ENCODE measurements at regions not wholly inside any gene's neighbourhood (a gene's known extent, or its start where the extent isn't known, plus 50 kb on each side); places are given as distances from the start of the nearest gene placed in this dataset.

GRCh38 chr3:44031387-44032380 is 210.0 kb upstream of the TOPAZ1 start:
- no peaks in the 10 kb centered on the region for H4K20me1 ChIP-seq (ENCODE audit: control insufficient read depth, extremely low read depth, insufficient read depth, low read length)

GRCh38 chr3:44032487-44032886 is 209.2 kb upstream of the TOPAZ1 start:
- dilution Hi-C loops (cut with MboI; ENCODE audit: extremely low pct_ligation_motif_present, low sequenced_read_pairs), result no loop called here
- H3K9me1 ChIP-seq (ENCODE audit: control insufficient read depth, extremely low read depth, insufficient read depth, low read length), result no peaks in the 10 kb centered on the region
- H3K9me3 ChIP-seq (ENCODE audit: control insufficient read depth, low read depth, low read length), result no peaks in the 10 kb centered on the region
- no peaks in the 10 kb centered on the region for H4K20me1 ChIP-seq (ENCODE audit: control insufficient read depth, extremely low read depth, insufficient read depth, low read length)
- no peaks in the 10 kb centered on the region for H3K4me1 ChIP-seq (ENCODE audit: control insufficient read depth, extremely low read depth, insufficient read depth, low read length)
- no peaks in the 10 kb centered on the region for H3K27me3 ChIP-seq (ENCODE audit: control insufficient read depth, extremely low read depth, insufficient read depth, low read length)
- H3K79me2 ChIP-seq (ENCODE audit: control insufficient read depth, insufficient read depth, low read length), result no peaks in the 10 kb centered on the region
- FAIRE-seq (no peak), DNase-seq (ENCODE audit: low read depth, low spot score) (no peak)
- TF ChIP-seq CTCF (optimal IDR thresholded peaks at IDR 0.05 in 1 of 3, IDR thresholded peaks at IDR 0.05 in 1 of 3, conservative IDR thresholded peaks at IDR 0.05 in 1 of 3; ENCODE audit: extremely low read depth in 1 of 3, insufficient read depth in 2 of 3, low read length in 3 of 3) (no peak), EZH2 (IDR thresholded peaks at IDR 0.05; ENCODE audit: low read length) (no peak)
- no peak overlapping the region for H3K9ac ChIP-seq (ENCODE audit: control insufficient read depth, extremely low read depth, insufficient read depth, low read length)
- no peak overlapping the region for H3K4me2 ChIP-seq (ENCODE audit: control insufficient read depth, extremely low read depth, insufficient read depth, low read depth, low read length)
- H3K4me3 ChIP-seq (ENCODE audit: control insufficient read depth in 2 of 3, extremely low read depth in 1 of 3, insufficient read depth in 2 of 3, low read depth in 1 of 3, low read length in 3 of 3), result no peak overlapping the region
- no peak overlapping the region for H3K27ac ChIP-seq (ENCODE audit: control insufficient read depth, insufficient read depth, low read length)
- no peaks in the 10 kb centered on the region for H3K36me3 ChIP-seq (ENCODE audit: control insufficient read depth in 2 of 2, extremely low read depth in 1 of 2, insufficient read depth in 2 of 2, low read length in 2 of 2)
- H2AFZ ChIP-seq (ENCODE audit: control insufficient read depth, low read length), result no peak overlapping the region

More at GRCh38 chr3:44031387-44032380, 210.0 kb upstream of the TOPAZ1 start:
- Histone ChIP-seq H3K79me2 (ENCODE audit: control insufficient read depth, insufficient read depth, low read length) (no peaks in the 10 kb centered on the region), H3K4me3 (ENCODE audit: control insufficient read depth in 2 of 3, extremely low read depth in 1 of 3, insufficient read depth in 2 of 3, low read depth in 1 of 3, low read length in 3 of 3) (no peak overlapping the region), H3K27me3 (ENCODE audit: control insufficient read depth, extremely low read depth, insufficient read depth, low read length) (no peaks in the 10 kb centered on the region), H3K4me1 (ENCODE audit: control insufficient read depth, extremely low read depth, insufficient read depth, low read length) (no peaks in the 10 kb centered on the region), H3K27ac (ENCODE audit: control insufficient read depth, insufficient read depth, low read length) (no peak overlapping the region), H3K36me3 (ENCODE audit: control insufficient read depth in 2 of 2, extremely low read depth in 1 of 2, insufficient read depth in 2 of 2, low read length in 2 of 2) (no peaks in the 10 kb centered on the region), H3K9me3 (ENCODE audit: control insufficient read depth, low read depth, low read length) (no peaks in the 10 kb centered on the region), H3K9me1 (ENCODE audit: control insufficient read depth, extremely low read depth, insufficient read depth, low read length) (no peaks in the 10 kb centered on the region), H2AFZ (ENCODE audit: control insufficient read depth, low read length) (no peak overlapping the region), H3K9ac (ENCODE audit: control insufficient read depth, extremely low read depth, insufficient read depth, low read length) (no peak overlapping the region), H3K4me2 (ENCODE audit: control insufficient read depth, extremely low read depth, insufficient read depth, low read depth, low read length) (no peak overlapping the region)
- TF ChIP-seq CTCF (optimal IDR thresholded peaks at IDR 0.05 in 1 of 3, IDR thresholded peaks at IDR 0.05 in 1 of 3, conservative IDR thresholded peaks at IDR 0.05 in 1 of 3; ENCODE audit: extremely low read depth in 1 of 3, insufficient read depth in 2 of 3, low read length in 3 of 3), result no peak
- TF ChIP-seq EZH2 (IDR thresholded peaks at IDR 0.05; ENCODE audit: low read length), result no peak
- DNase-seq (ENCODE audit: low read depth, low spot score) (no peak), FAIRE-seq (no peak)
- dilution Hi-C loops (cut with MboI; ENCODE audit: extremely low pct_ligation_motif_present, low sequenced_read_pairs), result no loop called here

Measured in keratinocyte (primary cell).